Activated CD4-positive, alpha-beta memory T cell treated with anti-CD3 and anti-CD28 coated beads for 36 hours (primary cell): ENCODE measurements at regions not wholly inside any gene's neighbourhood (a gene's known extent, or its start where the extent isn't known, plus 50 kb on each side); places are given as distances from the start of the nearest gene placed in this dataset.
"Not testable (repeated sequence)": the region's sequence is repeated elsewhere in the genome, so short reads cannot be mapped to it uniquely, and the experiment has no call there.

Experiments
- CTCF ChIA-PET: fragments of 350-600 bp; sonication (Branson Sonifier 250); formaldehyde crosslinking; loops from one replicate; lab custom pipeline; 2021; ENCODE audit warnings: antibody characterized with exemption, inconsistent platforms; lab: Charles Lee
- POLR2A ChIA-PET: fragments of 350-600 bp; sonication (Branson Sonifier 250); formaldehyde crosslinking; loops from one replicate; lab custom pipeline; 2021; ENCODE audit warnings: antibody characterized with exemption; lab: Charles Lee
- DNase-seq: peaks from one replicate; pipeline ENCODE4 v3.0.0-alpha.2; 2020
- H3K27ac Mint-ChIP-seq: one replicate; pipeline ENCODE4 v1.8.0; 2021; ENCODE audit warnings: mixed read lengths
- H3K27me3 Mint-ChIP-seq: one replicate; pipeline ENCODE4 v1.8.0; 2021; ENCODE audit warnings: mixed read lengths
- H3K36me3 Mint-ChIP-seq: one replicate; pipeline ENCODE4 v1.8.0; 2021; ENCODE audit warnings: mixed read lengths
- H3K4me1 Mint-ChIP-seq: one replicate; pipeline ENCODE4 v1.8.0; 2021; ENCODE audit warnings: low read depth, mixed read lengths
- H3K4me3 Mint-ChIP-seq: one replicate; pipeline ENCODE4 v1.8.0; 2021; ENCODE audit warnings: mild to moderate bottlenecking, mixed read lengths
- H3K9me3 Mint-ChIP-seq: one replicate; pipeline ENCODE4 v1.8.0; 2021; ENCODE audit warnings: mixed read lengths
- intact Hi-C: fragments of 100-400 bp; cut with micrococcal nuclease; formaldehyde crosslinking; loops from one replicate; pipeline ENCODE4 v1.15.1; 2023

DNA sequence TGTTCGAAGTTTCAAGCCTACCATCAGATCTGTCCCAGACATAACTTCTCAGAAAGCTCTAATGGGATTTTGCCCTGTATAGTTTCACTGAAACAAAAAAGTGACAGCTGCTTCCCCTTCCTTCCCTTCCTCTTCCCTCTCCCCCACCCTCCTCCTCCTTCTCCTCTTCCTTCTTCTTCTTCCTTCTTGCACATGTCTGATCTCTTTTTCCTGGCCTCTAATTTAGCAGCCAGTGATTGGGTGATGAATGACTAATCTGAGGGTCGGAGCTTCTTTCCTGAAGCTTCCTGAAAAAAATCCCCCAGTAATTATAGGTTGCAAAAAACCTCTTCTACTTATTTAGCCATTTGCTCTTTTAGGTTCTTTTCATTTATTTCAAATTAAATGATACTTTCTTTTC, 168.7 kb downstream of the POTEB3 start:
- CTCF ChIA-PET, result no interaction called here
- intact Hi-C loops, result no loop called here
- H3K4me1 Mint-ChIP-seq, result peaks cover 5% of the 10 kb centered on the region

DNA sequence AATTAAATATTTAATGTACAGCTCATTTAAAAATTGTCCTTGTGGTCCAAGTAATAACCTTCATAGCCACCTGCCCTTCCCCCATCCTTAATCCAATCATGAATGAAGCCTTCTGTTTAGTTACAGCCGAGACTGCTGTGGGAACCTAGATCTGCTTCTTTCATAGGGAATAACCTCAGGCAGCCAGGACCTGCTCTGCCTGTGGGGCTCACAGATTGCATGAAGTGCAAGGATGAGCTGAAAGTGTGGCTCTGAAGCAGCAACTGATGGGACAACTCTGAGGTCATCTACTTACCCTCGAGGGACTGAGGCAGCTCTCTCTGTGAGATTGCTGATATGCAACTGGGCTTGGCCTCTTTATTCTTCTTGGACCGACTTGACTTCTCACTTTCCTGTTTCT, 169.8 kb downstream of the POTEB3 start:
- Mint-ChIP-seq H3K4me1 (peaks cover 5% of the 10 kb centered on the region), H3K4me3 (no peak overlapping the region), H3K9me3 (no peaks in the 10 kb centered on the region), H3K27ac (no peak overlapping the region), H3K36me3 (no peaks in the 10 kb centered on the region), H3K27me3 (peaks cover 2% of the 10 kb centered on the region)
- ChIA-PET POLR2A (no interaction called here), CTCF (no interaction called here)
- intact Hi-C loops, result no loop called here
- DNase-seq, result no peak

More for the DNA sequence above, 168.7 kb downstream of the POTEB3 start:
- H3K9me3 Mint-ChIP-seq, result no peaks in the 10 kb centered on the region
- POLR2A ChIA-PET, result no interaction called here
- H3K4me3 Mint-ChIP-seq, result no peak overlapping the region
- no peak overlapping the region for H3K27ac Mint-ChIP-seq
- DNase-seq, result no peak
- peaks cover 2% of the 10 kb centered on the region for H3K27me3 Mint-ChIP-seq
- no peaks in the 10 kb centered on the region for H3K36me3 Mint-ChIP-seq

- not testable (repeated sequence) for DNase-seq
Measured at GRCh38 chr15:21269673-21270072, 170.6 kb downstream of the POTEB3 start.

DNA sequence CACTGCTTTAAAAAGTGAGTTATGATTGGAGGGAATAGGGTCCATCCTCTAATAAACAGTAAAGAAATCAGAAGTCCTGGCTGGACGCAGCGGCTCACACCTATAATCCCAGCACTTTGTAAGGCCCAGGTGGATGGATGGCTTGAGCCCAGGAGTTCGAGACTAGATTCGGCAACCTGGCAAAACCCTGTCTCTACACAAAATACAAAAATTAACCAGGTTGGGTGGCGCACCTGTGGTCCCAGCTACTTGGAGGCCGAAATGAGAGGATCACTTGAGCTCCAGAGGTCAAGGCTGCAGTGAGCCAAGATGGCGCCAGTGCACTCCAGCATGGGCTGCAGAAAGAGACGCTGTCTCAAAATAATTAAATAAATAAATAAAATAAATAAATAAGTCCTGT, 171.2 kb downstream of the POTEB3 start:
- CTCF ChIA-PET, result no interaction called here
- Mint-ChIP-seq H3K9me3 (no peaks in the 10 kb centered on the region), H3K27me3 (peaks cover 2% of the 10 kb centered on the region), H3K4me3 (no peak overlapping the region), H3K27ac (no peak overlapping the region), H3K36me3 (no peaks in the 10 kb centered on the region), H3K4me1 (peaks cover 5% of the 10 kb centered on the region)
- POLR2A ChIA-PET, result no interaction called here
- no peak for DNase-seq
- intact Hi-C loops, result no loop called here

More at GRCh38 chr15:21269673-21270072, 170.6 kb downstream of the POTEB3 start:
- H3K27ac Mint-ChIP-seq, H3K4me1 Mint-ChIP-seq, H3K4me3 Mint-ChIP-seq, POLR2A ChIA-PET, H3K36me3 Mint-ChIP-seq, intact Hi-C loops, H3K9me3 Mint-ChIP-seq, CTCF ChIA-PET, H3K27me3 Mint-ChIP-seq: not testable (repeated sequence)

DNA sequence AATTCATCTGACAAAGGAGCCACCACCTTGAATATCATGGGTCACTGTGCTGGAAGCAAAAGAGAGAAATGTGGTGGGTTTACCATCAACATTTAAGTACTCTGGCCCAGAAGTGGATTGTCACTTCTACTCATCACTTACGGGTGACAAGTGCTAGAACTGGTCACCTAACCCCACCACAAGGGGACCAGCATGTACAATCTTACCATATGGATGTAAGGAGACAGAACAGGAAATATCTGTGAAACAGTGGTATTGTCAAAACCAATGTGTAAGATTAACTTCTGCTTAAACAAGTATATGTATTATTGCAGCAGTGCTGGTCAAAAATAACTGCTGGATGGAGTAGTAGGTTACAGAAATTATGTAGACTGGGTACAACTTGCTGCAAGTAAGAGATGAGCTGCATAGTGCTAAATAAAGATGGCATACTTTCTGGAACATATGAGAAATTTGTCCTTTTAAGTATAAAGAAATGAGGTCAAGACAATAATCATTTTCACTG, 171.8 kb downstream of the POTEB3 start:
- intact Hi-C loops, result no loop called here
- H3K9me3 Mint-ChIP-seq, result no peaks in the 10 kb centered on the region

GRCh38 chr15:21267671-21268395, 172.5 kb downstream of the POTEB3 start:
- DNase-seq, result no peak
- POLR2A ChIA-PET, result no interaction called here
- no peaks in the 10 kb centered on the region for H3K36me3 Mint-ChIP-seq
- H3K27me3 Mint-ChIP-seq, result peaks cover 2% of the 10 kb centered on the region
- no peak overlapping the region for H3K27ac Mint-ChIP-seq
- CTCF ChIA-PET, result no interaction called here
- no peak overlapping the region for H3K4me3 Mint-ChIP-seq
- intact Hi-C loops, result no loop called here
- H3K4me1 Mint-ChIP-seq, result peaks cover 5% of the 10 kb centered on the region
- no peaks in the 10 kb centered on the region for H3K9me3 Mint-ChIP-seq

More for the DNA sequence above, 171.8 kb downstream of the POTEB3 start:
- Mint-ChIP-seq H3K4me3 (no peak overlapping the region), H3K36me3 (no peaks in the 10 kb centered on the region), H3K4me1 (peaks cover 5% of the 10 kb centered on the region), H3K27me3 (peaks cover 2% of the 10 kb centered on the region), H3K27ac (no peak overlapping the region)
- POLR2A ChIA-PET, result no interaction called here
- CTCF ChIA-PET, result no interaction called here
- DNase-seq, result no peak

GRCh38 chr15:21267226-21267625, 173.1 kb downstream of the POTEB3 start:
- Mint-ChIP-seq H3K27ac (no peak overlapping the region), H3K27me3 (peaks cover 2% of the 10 kb centered on the region), H3K9me3 (no peaks in the 10 kb centered on the region), H3K36me3 (no peaks in the 10 kb centered on the region), H3K4me1 (peaks cover 4% of the 10 kb centered on the region), H3K4me3 (no peak overlapping the region)
- CTCF ChIA-PET, result interaction anchor here (0.7 kb wide), 1 partner anchor 14 kb away, joined by 4 read pairs; no protein-coding TSS in a partner anchor
- POLR2A ChIA-PET, result no interaction called here
- DNase-seq, result no peak
- intact Hi-C loops, result no loop called here

GRCh38 chr15:21265628-21266027, 174.7 kb downstream of the POTEB3 start:
- intact Hi-C loops, POLR2A ChIA-PET, H3K4me1 Mint-ChIP-seq, DNase-seq, H3K27ac Mint-ChIP-seq, H3K9me3 Mint-ChIP-seq, CTCF ChIA-PET, H3K4me3 Mint-ChIP-seq, H3K36me3 Mint-ChIP-seq, H3K27me3 Mint-ChIP-seq: not testable (repeated sequence)

- no peaks in the 10 kb centered on the region for H3K9me3 Mint-ChIP-seq
- H3K27me3 Mint-ChIP-seq, result no peaks in the 10 kb centered on the region
- no peaks in the 10 kb centered on the region for H3K36me3 Mint-ChIP-seq
- H3K27ac Mint-ChIP-seq, result no peak overlapping the region
- no peak for DNase-seq
- intact Hi-C loops, result no loop called here
- ChIA-PET POLR2A (no interaction called here), CTCF (no interaction called here)
- no peak overlapping the region for H3K4me3 Mint-ChIP-seq
- H3K4me1 Mint-ChIP-seq, result no peaks in the 10 kb centered on the region
Measured at GRCh38 chr15:21262851-21263425, 177.4 kb downstream of the POTEB3 start.

GRCh38 chr15:21261965-21262850, 178.1 kb downstream of the POTEB3 start:
- Mint-ChIP-seq H3K27ac (no peak overlapping the region), H3K36me3 (no peaks in the 10 kb centered on the region), H3K27me3 (no peaks in the 10 kb centered on the region), H3K9me3 (no peaks in the 10 kb centered on the region), H3K4me3 (no peak overlapping the region), H3K4me1 (no peaks in the 10 kb centered on the region)
- ChIA-PET POLR2A (no interaction called here), CTCF (no interaction called here)
- intact Hi-C loops, result no loop called here
- DNase-seq, result no peak

DNA sequence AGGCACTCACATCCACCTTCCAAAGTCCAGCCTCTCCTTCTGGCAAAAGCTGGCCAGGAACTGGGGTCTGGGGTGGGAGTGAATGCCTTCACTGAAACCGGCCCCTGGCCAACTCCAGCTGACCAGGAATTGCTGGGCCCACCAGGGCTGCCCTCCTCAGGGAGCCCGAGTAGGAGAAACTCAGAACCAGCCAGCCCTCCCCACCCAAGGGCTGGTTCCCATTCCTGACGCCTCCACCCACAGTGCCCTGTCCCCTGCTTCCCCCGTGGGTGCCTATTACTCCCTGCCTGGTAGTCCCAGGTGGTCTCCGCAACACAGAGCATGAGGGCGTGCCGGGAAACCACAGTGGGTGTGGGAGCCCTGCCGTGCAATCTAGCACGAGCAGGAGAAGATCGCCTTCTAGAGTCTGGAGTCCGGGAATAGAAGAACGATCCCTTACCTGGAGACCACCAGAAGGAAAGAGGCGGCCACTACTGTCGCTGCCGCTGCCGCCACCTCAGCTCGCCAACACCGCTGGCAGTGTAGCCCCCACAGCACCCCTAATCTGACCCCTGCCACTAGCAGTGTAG, 178.8 kb downstream of the POTEB3 start:
- Mint-ChIP-seq H3K27ac (no peak overlapping the region), H3K4me1 (no peaks in the 10 kb centered on the region), H3K27me3 (no peaks in the 10 kb centered on the region), H3K36me3 (no peaks in the 10 kb centered on the region), H3K4me3 (no peak overlapping the region), H3K9me3 (no peaks in the 10 kb centered on the region)
- ChIA-PET CTCF (no interaction called here), POLR2A (no interaction called here)
- intact Hi-C loops, result no loop called here
- DNase-seq, result no peak

- Mint-ChIP-seq H3K27ac (no peak overlapping the region), H3K4me3 (no peak overlapping the region), H3K9me3 (no peaks in the 10 kb centered on the region), H3K27me3 (no peaks in the 10 kb centered on the region), H3K36me3 (no peaks in the 10 kb centered on the region), H3K4me1 (no peaks in the 10 kb centered on the region)
- DNase-seq, result no peak
- ChIA-PET POLR2A (no interaction called here), CTCF (interaction anchor here (0.5 kb wide), 1 partner anchor 574 kb away, joined by 3 read pairs; no protein-coding TSS in a partner anchor)
- intact Hi-C loops, result no loop called here
Measured at GRCh38 chr15:21260966-21261395, 179.3 kb downstream of the POTEB3 start.
